ENCODE measurements at regions not wholly inside any gene's neighbourhood (a gene's known extent, or its start where the extent isn't known, plus 50 kb on each side); places are given as distances from the start of the nearest gene placed in this dataset.

GRCh38 chr1:232504651-232505050 is 125.3 kb downstream of the SIPA1L2 start:
- no peaks in the 10 kb centered on the region for H4K20me1 ChIP-seq (ENCODE audit: control insufficient read depth, extremely low read depth, insufficient read depth, low read length)
- no peak overlapping the region for H3K27ac ChIP-seq (ENCODE audit: control insufficient read depth, insufficient read depth, low read length)
- H3K4me3 ChIP-seq (ENCODE audit: control insufficient read depth in 2 of 3, extremely low read depth in 1 of 3, insufficient read depth in 2 of 3, low read depth in 1 of 3, low read length in 3 of 3): no peak overlapping the region
- H3K4me1 ChIP-seq (ENCODE audit: control insufficient read depth, extremely low read depth, insufficient read depth, low read length): peaks cover 13% of the 10 kb centered on the region
- TF ChIP-seq EZH2 (IDR thresholded peaks at IDR 0.05; ENCODE audit: low read length): no peak
- no peak for TF ChIP-seq CTCF (optimal IDR thresholded peaks at IDR 0.05 in 1 of 3, IDR thresholded peaks at IDR 0.05 in 1 of 3, conservative IDR thresholded peaks at IDR 0.05 in 1 of 3; ENCODE audit: extremely low read depth in 1 of 3, insufficient read depth in 2 of 3, low read length in 3 of 3)
- H3K9me1 ChIP-seq (ENCODE audit: control insufficient read depth, extremely low read depth, insufficient read depth, low read length): no peaks in the 10 kb centered on the region
- H3K79me2 ChIP-seq (ENCODE audit: control insufficient read depth, insufficient read depth, low read length): no peaks in the 10 kb centered on the region
- dilution Hi-C loops (cut with MboI; ENCODE audit: extremely low pct_ligation_motif_present, low sequenced_read_pairs): no loop called here
- no peak overlapping the region for H3K4me2 ChIP-seq (ENCODE audit: control insufficient read depth, extremely low read depth, insufficient read depth, low read depth, low read length)
- no peak overlapping the region for H2AFZ ChIP-seq (ENCODE audit: control insufficient read depth, low read length)
- DNase-seq (ENCODE audit: low read depth, low spot score) (no peak), FAIRE-seq (no peak)
- H3K27me3 ChIP-seq (ENCODE audit: control insufficient read depth, extremely low read depth, insufficient read depth, low read length): no peaks in the 10 kb centered on the region
- no peak overlapping the region for H3K9ac ChIP-seq (ENCODE audit: control insufficient read depth, extremely low read depth, insufficient read depth, low read length)
- H3K36me3 ChIP-seq (ENCODE audit: control insufficient read depth in 2 of 2, extremely low read depth in 1 of 2, insufficient read depth in 2 of 2, low read length in 2 of 2): no peaks in the 10 kb centered on the region
- no peaks in the 10 kb centered on the region for H3K9me3 ChIP-seq (ENCODE audit: control insufficient read depth, low read depth, low read length)

GRCh38 chr1:232503497-232503896 is 126.4 kb downstream of the SIPA1L2 start:
- DNase-seq (ENCODE audit: low read depth, low spot score) (no peak), FAIRE-seq (no peak)
- no peak overlapping the region for H3K4me3 ChIP-seq (ENCODE audit: control insufficient read depth in 2 of 3, extremely low read depth in 1 of 3, insufficient read depth in 2 of 3, low read depth in 1 of 3, low read length in 3 of 3)
- H3K9me1 ChIP-seq (ENCODE audit: control insufficient read depth, extremely low read depth, insufficient read depth, low read length): no peaks in the 10 kb centered on the region
- no peaks in the 10 kb centered on the region for H3K27me3 ChIP-seq (ENCODE audit: control insufficient read depth, extremely low read depth, insufficient read depth, low read length)
- peaks cover 3% of the 10 kb centered on the region for H3K4me1 ChIP-seq (ENCODE audit: control insufficient read depth, extremely low read depth, insufficient read depth, low read length)
- no peaks in the 10 kb centered on the region for H3K9me3 ChIP-seq (ENCODE audit: control insufficient read depth, low read depth, low read length)
- no peak overlapping the region for H3K9ac ChIP-seq (ENCODE audit: control insufficient read depth, extremely low read depth, insufficient read depth, low read length)
- H3K79me2 ChIP-seq (ENCODE audit: control insufficient read depth, insufficient read depth, low read length): no peaks in the 10 kb centered on the region
- H3K36me3 ChIP-seq (ENCODE audit: control insufficient read depth in 2 of 2, extremely low read depth in 1 of 2, insufficient read depth in 2 of 2, low read length in 2 of 2): no peaks in the 10 kb centered on the region
- dilution Hi-C loops (cut with MboI; ENCODE audit: extremely low pct_ligation_motif_present, low sequenced_read_pairs): no loop called here
- H3K27ac ChIP-seq (ENCODE audit: control insufficient read depth, insufficient read depth, low read length): no peak overlapping the region
- TF ChIP-seq EZH2 (IDR thresholded peaks at IDR 0.05; ENCODE audit: low read length): no peak
- TF ChIP-seq CTCF (optimal IDR thresholded peaks at IDR 0.05 in 1 of 3, IDR thresholded peaks at IDR 0.05 in 1 of 3, conservative IDR thresholded peaks at IDR 0.05 in 1 of 3; ENCODE audit: extremely low read depth in 1 of 3, insufficient read depth in 2 of 3, low read length in 3 of 3): no peak
- H3K4me2 ChIP-seq (ENCODE audit: control insufficient read depth, extremely low read depth, insufficient read depth, low read depth, low read length): no peak overlapping the region
- H4K20me1 ChIP-seq (ENCODE audit: control insufficient read depth, extremely low read depth, insufficient read depth, low read length): no peaks in the 10 kb centered on the region
- no peak overlapping the region for H2AFZ ChIP-seq (ENCODE audit: control insufficient read depth, low read length)

All from keratinocyte (primary cell).